ENCODE measurements at regions not wholly inside any gene's neighbourhood (a gene's known extent, or its start where the extent isn't known, plus 50 kb on each side); places are given as distances from the start of the nearest gene placed in this dataset.
A peak's percentile ranks its signal among the peaks of the same experiment; 100 is the strongest.

DNA sequence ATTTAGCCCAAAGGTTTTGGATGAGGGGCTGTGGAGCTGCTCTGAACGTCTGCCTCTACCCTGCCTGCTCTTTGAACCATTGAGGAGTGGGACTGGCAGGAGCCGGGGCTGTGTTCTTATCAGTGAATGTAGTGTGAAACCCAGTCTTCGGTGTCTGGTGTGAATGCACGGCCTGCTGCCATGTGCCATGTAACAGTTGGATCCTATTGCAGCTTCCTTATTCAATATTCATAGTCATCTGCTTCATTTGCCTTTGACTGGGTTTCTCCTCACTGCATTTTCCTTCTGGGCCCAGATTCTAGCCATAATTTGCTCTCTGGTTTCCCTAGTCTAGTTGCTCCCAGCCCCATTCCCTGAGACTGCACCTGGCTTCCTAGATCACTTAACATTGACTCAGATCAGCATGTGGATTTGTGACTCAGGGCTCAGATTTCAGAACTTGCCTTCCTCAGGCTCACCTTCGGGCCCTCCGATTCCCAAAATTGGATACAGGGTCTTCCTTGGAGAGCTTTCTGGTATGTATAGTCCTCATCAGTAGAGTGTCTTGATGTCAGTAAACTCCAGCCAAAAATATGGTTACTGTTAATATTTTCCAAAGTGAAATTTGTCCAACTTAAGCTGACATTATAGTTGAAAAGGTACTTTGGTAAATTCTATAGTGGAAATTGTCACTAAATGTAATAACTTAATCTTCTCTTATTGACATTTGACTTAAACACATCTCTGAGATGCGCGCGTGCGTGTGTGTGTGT is 94.0 kb upstream of the DDIT4L start:
- no peak for DNase-seq

DNA sequence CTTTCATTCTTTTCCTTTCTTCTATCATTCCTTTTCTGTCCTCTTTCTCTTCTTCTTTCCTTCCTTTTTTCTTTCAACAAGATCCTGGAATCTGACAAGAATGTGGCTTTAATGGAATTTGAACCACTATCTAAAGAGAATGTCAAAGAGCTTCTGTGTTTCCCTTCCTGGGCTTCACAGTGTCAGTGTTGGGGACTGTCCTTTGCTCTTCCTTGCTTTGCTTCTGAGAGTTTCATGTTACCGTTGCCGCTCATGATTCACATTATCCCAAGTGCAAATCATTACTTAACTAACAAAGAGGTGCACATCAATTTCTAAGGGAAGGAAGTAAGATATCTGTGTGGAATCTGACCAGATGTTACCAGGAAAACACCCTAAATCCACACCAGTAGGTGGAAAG is 90.5 kb upstream of the DDIT4L start:
- DNase-seq = no peak

DNA sequence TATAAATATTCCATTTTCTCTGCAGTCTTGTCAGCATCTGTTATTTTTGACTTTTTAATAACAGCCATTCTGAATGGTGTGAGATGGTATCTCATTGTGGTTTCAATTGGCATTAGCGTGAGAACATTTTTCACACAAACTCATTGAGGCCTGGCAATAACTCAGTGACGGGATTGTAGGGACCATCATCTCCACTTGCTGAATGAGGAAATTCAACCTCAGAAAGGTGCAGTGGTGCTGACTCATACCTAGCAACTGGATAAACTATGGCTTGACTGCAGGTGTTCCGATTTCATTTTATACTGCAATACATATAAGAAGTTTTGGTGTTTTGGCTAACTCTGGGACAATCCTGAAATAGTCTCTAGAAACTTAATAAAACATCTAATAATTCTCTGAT is 88.3 kb upstream of the DDIT4L start:
- DNase-seq = no peak

DNA sequence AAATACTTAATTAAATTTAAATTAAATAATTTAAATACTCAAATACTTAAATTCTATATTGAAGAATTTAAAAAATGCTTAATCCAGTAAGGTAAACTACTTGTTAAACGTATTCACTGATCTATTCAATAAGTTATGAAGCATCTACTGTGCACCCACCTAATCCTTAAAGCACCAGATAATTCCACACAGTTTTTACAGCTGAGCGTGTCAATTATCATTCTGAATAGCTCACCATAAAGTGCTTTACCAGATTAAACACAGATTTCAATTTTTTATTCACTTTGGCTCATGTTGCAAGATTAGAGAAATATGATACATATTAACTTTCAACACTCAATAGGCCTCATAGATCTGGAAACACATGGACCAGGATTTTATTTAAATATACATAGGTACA is 79.2 kb upstream of the DDIT4L start:
- no peak for DNase-seq

DNA sequence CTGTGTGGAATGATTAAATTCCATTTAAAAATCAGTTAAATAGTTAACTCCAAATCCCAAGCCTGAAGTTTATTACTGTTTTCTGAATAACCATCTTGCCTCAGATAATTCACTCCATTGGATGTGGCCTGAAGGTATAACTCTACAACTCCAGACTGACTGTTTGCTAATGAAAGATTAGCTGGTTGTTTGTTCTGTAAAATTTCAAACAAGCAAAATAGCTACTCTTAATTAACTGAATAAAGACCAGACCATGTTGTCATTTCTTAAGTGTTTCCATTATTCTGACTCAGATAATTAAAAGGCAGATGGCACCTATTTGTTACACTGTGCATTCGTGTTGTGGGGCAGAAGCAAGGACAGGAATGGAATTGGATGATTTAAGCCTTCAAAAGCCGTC is 78.5 kb upstream of the DDIT4L start:
- DNase-seq = no peak

DNA sequence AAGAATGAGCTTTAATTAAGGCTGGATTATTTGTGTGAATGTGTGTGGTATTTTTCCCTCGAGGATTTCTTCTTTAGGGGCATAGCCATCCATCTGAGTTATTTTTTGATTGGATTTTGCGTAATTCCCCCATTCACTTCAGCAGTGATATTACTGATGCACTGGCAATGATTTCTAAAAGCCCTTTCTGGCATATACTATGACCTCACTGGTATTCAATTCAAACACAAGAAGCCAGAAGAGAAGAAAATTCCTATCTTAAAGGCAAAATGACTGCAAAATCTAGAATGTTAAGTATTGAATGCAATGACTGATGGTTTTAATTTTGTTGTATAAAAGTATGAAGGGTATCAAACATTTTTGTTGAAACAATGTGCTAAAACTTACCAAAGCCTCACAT is 71.1 kb upstream of the DDIT4L start:
- DNase-seq = no peak

DNA sequence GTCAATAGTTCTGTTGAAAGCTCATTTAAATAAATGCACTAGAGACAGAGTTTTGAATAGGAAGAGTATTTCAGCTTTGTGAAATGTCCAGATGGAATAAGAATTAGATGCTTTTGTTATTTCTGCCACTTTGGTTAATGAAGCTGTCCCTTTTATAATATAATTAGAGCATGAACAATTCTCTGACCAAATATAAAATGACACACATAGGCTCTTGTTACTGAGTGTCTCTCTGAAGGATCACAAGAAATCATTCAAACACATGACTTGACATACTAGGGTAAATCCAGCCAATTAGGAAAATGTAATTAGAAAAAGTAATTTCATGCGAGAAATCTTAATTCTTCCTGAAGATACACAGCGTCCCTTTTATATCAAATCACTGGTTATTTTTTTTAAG is 68.4 kb upstream of the DDIT4L start:
- DNase-seq = no peak

DNA sequence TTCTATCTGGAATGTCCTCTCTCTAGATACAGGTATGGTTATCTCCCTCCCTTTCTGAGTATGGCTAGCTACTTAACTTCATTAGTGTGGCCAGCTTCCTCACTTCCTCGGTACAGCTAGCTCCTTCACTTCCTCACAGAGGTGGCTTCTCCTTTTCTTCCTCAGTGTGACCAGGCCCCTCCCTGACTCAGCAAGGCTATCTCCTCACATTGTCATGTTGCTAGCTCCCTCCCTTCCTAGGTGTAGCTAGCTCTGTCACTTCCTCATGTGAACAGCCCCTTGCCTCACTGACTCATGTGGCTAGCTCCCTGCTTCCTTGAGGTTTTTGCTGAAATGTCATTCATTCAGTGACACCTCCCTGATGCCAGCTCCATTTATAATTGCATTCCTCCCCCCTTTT is 67.3 kb upstream of the DDIT4L start:
- peak; percentile 10 for DNase-seq

DNA sequence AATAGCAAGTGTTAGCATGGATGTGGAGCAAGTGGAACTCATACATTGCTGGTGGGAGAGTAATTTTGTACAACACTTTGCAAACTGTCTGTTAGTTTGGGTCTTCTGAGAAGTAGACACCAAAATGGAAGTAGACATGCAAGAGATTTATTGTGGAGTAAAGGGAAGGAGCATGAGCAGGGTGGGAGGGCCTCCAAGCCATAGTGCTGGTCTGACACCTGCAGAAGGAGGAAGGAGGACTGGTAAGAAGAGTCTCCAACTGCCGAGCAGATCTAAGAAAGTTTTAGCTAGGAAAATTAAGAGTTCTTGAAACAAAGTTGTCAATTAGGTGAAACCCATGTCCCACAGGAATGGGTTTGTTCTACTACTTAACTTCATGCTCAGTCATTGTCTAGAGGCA is 64.0 kb upstream of the DDIT4L start:
- no peak for DNase-seq

DNA sequence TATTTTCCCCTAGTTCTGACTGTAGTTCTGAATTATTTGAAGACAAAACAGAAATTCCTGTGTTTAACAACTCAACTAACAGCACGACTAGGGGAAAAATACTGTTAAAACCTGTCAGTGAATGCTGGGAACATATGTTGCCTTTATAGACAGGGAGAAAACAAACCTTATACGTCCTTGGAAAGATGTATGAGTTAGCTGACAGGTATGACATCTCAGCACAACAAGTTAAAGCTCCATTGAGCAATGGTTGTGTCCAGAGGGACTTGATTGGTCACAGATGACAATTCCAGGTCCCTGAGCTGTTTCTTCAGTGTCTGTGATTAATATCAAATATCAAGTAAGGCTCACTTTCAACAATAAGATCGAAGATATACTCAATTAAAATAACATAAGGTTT is 58.2 kb upstream of the DDIT4L start:
- no peak for DNase-seq

DNA sequence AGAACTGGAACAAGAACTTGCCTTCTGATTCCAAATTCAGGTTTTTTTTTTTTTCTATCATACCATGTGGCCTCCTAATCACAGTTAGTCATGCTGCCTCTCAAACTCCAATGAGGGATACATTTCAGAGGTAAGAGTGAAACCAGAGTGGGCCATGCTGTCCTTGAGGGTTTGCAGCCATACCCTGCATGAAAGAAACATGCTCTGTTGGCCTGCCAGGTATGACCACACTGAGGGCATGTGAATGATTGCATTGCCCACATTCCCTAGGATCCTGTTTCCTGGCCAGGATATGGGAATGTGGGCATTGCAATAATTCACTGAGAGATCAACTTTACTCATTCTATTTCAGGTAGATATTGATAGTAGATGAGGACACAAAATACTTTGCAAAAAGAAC is 56.4 kb upstream of the DDIT4L start:
- no peak for DNase-seq

DNA sequence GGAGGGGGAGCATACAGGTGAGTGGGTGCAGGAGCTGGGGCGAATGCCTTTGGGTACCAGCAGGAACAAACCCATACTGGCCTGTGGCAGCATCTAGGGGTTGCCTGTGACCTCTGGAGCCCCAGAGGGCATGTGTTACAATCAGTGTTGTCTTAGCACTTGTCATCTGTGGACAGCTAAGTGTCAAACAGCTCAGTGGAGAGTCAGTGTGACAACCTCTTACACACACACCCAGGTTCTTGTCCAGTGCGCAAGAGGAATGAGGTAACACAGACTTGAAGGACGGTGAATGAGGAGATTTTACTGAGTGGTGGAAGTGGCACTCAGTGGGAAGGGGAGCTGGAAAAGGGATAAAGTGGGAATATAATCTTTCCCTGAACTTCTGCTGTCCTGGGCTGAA is 54.1 kb upstream of the DDIT4L start:
- no peak for DNase-seq

Data from NCI-H226 (cell line).